HG02870 (cell line): ENCODE measurements at regions not wholly inside any gene's neighbourhood (a gene's known extent, or its start where the extent isn't known, plus 50 kb on each side); places are given as distances from the start of the nearest gene placed in this dataset.

ENCODE experiments used
- ATAC-seq: cut with Tn5 transposase; IDR thresholded peaks from one replicate; pipeline ENCODE4 v1.9.1; 2021; ENCODE audit warnings: mild to moderate bottlenecking, moderate library complexity; ENCODE audit not compliant: unreplicated experiment

DNA sequence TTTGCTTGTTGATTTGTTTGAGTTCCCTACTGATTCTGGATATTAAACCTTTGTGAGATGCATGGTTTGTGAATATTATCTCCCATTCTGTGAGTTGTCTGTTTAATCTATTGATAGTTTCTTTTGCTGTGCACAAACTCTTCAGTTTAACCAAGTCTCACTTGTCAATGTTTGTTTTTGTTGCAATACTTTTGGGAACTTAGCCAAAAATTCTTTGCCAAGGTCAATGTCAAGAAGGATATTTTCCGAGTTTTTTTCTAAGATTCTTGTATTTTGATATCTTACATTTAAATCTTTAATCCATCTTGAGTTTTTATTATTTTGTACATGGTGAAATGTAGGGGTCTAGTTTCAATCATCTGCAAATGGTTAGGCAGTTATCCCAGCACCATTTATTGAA is 1230.7 kb upstream of the NCAM2 start:
- ATAC-seq: no peak

DNA sequence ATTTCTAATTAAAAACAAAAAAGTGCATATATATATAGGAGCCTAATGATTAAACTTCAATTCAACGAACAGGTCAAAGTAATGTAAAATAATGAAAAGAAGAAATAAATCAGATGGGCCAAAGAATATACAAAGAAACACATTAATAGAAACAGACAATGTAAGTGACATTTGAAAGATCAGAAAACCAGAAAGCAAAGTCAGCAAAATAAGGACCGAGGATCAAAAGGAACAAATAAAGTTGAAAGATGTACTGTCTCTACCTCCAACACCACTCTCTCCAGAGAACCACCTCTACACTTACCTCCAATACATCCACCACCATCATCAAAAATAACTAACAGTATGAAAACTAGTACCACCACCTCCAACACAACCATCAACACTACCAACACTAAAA is 1226.3 kb upstream of the NCAM2 start:
- no peak for ATAC-seq

DNA sequence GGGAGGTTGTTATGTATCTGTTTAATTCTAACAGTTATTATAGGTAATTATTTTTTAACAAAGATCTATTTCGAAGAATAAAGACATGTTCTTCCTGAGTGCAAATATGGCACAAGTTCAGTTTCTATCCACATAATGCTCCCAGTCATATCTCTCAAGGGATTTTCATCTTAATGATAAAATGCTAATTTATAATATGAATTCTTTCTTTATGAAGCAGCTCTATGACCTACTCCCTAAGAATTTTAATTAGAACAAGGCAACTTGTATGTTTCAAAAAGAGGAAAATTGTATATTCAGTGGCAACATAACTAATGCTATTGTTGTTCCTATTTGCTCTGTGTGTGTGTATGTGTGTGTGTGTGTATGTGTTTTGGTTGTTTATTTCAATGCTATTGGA is 1222.1 kb upstream of the NCAM2 start:
- ATAC-seq: no peak

DNA sequence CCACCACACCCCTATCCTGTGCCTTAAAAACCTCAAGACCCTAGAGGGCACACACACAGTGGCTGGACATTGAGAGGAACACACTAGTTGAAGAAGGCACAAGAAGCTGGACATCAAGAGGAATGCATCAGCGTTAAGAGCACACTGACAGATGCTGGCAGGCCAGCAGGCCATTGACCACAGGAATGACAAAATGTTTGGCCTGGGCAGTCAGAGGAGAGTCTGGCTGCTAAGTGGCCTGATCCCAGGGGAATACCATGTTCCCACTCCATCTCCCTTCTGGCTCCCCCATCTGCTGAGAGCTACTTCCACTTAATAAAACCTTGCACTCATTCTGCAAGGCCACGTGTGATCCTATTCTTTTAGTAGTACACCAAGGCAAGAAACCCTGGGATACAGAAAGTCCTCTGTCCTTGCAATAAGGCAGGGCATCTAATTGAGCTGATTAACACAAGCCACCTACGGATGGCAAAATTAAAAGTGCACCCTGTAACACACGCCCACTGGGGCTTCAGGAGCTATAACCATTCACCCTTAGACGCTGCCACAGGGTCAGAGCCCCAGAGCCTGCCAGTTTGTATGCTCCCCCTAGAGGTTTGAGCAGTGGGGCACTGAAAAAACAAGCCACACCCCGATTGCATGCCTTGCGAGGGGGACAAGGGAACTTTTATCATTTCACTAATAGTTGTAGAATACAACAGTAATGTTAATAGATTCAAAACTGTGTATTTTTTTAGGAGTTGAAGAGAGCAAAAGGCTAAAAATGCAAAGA is 1216.1 kb upstream of the NCAM2 start:
- ATAC-seq: no peak

DNA sequence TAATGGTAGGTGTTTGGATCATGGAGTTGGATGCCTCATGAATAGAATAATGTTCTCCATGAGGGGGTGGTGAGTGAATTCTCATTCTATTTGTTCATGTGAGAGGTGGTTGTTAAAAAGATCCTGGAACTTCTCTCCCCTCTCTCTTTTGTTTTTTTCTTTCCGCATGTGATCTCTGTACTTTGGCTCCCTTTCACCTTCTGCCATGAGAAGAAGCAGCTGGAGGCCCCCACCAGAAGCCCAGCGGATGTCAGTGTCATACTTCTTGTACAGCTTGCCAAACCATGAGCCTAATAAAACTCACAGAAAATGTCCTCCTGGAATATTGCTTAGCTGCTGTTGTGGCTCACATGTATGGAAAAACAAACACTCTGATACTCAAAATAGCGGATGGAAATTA is 1212.3 kb upstream of the NCAM2 start:
- no peak for ATAC-seq

DNA sequence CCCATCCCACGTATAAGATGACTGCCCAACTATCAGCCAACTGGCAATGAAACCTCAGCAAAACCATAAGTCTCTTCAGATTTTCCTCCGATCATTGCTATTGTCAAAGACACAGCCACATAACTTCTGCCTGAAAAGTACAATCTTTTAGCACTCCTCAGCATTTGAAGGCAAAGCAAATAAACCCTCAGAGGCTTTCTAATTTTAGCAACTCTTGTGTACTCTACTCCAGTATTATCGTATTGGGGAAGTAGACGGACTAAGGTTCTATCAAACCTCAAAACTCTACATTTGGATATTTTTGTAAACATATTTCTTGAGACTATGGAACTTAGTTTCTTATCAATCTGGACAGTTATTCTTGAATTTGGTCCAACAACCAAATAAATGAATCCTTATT is 1206.2 kb upstream of the NCAM2 start:
- ATAC-seq: no peak

DNA sequence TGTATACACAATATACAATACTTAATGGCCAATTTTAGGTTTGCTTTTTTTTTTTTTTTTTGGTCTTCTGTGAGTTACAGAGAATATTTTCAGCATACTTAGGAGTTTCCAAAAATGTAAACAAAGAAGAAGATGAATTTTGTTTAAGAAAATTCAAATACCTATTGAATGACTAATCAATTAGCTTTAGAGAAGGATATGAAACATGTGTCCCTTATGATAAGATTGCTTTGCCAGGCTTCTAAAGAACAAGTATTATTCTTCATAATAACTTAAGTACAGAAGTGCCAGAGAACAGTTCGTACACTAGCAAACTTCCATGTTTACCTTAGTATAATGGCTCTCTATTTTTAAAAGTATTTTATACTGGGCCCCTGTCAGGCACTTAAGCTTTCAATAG is 1191.0 kb upstream of the NCAM2 start:
- ATAC-seq: no peak

DNA sequence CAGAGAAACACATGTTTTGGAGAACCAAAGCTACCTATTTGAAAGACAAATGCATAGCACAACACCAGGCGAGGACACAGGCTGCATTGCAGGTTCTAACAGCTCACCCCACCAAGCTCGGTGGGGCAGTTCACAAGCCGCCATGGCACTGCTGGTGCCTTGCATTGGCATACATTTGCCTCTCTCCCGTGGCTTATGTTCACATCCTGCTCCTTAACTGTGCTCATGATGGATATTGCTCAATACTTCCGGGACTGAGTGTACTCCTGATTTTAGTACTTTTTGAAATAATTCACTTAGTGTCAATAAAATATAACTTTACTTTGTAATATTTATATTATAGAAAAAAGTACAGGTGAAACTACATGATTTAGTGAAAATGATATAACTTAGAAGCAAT is 1187.4 kb upstream of the NCAM2 start:
- no peak for ATAC-seq

DNA sequence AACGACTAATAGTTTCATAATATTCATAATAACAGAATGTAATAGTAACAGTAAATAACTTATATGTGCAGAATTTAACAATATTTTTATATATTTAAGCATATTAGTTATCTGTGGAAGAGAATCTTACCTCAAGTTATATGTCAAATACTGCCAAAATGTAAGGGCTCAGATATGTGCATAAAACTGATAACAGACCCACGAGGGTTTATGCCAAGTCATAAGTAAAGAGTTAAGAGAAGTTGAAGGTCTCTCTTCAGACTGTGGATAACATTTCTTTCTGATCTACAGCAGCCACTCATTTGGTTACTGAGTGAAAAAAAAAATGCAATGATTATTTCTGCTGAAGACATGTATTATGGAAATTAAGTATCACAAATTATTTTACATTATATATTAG is 1167.8 kb upstream of the NCAM2 start:
- ATAC-seq: no peak

DNA sequence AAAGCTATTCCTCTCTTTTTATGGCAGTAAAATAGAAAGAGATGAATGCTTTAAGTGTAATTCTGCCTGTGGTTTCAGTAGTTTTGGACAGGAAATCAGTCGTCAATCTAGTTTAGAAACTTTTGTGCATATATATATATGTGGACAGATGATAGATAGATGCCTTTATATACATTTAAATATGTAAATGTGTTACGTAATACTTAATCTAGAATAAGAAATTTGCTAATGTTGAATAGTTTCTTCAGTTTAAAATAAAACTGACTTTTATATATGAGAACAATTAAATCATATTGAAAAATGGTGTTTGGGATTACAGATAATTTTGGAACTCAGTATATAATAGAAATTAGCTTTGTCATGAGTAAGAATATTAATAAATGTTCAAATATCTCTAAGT is 1165.7 kb upstream of the NCAM2 start:
- no peak for ATAC-seq

DNA sequence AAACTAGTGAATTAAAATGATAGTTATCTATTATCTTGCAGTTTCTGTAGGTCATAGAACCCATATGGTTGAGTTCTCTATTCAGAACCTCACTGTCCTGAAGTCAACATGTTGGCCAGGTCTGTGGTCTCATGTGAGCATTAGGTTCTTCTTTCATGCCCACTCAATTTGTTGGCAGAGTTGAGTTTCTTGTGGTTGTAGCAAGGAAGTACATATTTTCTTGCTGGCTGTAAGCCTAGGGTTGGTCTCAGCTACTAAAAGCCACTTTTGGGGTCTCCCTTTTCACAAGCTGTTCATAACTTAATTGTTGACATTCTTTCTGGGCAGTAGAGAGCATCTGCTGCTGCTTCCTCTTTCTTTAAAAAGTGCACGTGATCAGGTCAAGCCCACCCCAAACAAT is 1165.1 kb upstream of the NCAM2 start:
- no peak for ATAC-seq

DNA sequence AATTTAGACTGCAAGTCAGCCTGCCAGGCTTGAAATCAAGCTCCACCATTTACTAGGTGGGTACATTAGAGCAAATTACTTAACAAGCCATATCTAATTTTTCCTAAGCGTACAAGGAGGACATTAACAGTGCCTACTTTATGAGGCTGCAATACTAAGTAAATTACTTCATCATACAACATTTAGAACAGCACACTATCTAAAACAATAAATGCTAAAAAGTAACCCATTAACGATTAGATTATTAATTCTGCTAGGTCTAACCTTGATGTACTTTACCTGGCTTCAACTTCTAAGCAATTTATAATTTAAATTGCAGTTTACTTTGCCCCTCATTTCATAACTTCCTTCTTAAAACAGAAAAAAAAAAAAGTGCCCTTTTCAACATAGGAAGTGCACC is 1155.6 kb upstream of the NCAM2 start:
- ATAC-seq: no peak

DNA sequence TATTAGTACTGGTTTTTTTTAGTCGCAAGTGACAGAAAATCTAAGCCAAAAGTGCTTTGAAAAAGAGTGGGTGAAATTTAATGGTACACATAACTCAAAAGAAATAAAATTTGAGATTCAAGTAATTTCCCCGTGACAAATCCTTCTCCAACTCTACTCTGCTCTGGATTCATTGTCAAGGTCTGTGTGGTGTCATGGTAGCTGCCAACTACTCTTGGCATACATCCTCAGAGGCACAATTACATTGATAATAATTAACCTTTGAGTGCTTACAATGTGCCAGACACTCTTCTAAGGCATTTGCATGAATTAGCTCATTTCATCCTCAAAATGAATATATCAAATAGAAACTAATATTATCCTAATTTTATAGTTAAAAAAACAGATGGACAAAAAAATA is 1153.9 kb upstream of the NCAM2 start:
- ATAC-seq: no peak

DNA sequence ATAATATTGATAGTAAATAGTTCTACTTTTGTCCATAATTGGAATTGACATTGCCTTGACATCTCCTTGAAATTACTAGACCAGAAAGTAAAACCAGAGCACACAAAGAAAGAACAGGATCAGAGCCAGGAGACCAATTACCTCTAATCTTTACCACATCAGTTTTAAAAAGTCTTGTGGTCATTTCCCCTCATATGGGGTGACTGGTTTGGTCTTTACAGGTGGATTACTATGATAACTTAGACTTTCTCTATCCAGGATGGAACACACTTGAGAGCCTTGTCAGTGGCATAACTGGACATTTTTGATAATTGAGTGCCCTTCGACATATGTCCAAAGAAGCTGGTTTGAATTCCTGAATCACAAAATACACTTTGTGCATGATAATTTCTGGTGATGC is 1148.1 kb upstream of the NCAM2 start:
- no peak for ATAC-seq

DNA sequence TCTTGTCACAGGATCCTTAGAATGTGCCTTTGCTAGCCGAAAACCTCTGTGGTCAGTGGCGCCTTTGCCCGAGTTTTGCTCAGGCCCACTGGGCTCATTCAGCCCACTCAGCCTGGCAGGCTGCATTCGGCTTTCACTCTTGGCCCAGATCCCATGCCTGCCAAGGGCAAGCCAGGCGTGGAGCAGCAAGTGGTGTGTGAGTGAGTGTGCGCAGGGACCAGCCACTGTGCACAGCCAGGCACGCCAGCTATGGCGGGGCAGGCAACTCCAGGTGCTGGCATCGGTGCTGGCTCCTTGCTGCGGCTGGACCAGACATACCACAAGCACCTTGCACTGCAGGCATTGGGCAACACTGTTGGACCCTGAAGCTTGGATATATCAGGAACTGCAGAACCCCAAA is 1145.1 kb upstream of the NCAM2 start:
- ATAC-seq: no peak

DNA sequence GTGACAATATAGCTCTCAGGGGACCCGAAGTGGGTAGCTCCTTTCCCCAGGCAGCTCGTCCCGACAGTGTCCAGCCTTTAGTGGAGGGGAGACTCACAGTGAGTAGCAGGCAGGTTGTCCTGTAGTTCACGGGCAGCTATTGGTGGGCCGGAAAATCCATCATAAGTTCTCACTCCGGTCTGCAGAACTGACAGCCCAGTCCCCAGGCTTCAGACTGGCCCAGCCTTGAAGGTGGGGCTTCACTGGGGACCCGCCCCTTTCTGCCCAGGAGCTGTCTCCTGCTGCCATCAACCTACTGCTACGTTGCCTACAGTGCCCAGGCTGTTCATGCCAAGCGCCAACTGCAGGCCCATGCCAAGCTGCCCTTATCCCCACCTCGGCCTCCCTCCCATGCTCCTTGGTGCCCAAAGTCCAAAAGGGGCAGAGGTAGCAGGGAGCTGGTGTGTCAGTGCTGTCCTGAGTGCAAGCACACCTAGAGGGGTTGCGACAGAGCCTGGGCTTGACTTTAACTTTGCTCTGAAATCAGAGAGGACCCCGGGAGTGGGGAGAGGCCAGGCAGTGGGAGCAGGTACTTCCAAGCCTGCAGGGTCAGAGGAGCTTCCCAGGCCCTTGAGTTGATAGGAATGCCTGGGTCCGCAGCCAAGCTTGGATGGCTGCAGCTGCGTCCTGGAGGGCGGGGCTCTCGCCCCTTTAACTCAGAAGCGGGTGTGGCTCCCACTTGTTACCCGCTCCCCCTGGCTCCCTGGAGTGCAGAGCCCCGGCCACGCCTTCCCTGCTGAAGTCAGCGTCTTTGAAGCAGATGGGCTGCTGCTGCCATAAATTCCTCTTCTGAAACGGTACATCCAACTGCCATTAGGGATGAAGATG is 1144.3 kb upstream of the NCAM2 start:
- ATAC-seq: no peak

DNA sequence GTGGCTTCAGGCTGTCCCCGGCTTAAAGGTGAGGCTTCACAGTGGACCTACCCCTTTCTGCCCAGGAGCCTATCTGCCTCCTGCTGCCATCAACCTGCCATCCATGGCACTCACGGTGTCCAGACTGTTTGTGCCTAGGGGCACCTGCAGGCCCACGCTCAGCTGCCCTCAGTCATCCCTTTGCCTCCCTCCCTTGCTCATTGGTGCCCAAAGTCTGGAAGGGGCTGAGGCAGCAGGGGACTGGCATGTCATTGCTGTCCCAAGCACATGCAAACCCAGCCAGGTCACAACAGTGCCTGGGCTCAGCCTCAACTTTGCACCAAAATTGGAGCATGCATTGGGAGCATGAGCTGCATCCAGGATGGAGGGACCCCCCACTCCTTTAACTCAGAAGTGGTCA is 1142.7 kb upstream of the NCAM2 start:
- no peak for ATAC-seq

DNA sequence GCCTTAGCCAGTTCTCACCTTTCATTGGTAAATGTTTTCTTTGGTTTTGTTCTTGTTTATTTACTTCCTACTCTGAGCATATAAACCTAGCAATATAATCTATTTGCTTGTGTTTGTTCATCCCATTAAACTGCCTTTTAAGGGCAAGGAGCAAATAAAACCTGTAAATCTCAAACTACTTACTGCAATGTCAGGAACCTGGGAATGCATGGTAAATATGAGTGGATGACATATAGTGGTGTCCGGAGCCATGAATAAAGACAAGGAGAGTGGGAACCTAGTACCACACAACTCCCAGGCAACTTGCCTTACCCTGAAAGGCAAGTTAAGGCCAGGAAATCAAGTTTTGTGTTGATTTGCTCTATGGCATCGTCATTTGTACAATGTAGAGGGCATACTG is 1133.7 kb upstream of the NCAM2 start:
- ATAC-seq: no peak

DNA sequence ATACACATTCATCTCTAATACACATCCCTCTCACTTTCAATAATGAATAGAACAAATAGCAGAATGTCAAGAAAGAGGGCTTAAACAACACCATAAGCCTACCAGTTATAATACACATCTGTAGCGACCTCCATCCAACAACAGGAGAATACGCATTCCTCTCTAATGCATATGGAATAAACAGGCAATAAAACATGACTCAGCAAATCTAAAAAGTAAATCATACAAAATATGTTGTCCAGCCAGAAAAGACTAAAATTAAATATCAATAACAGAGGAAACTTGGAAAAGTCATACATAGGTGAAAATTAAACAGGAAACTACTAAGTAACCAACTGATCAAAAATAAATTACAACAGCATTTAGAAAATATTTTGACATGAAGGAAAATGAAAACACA is 1127.5 kb upstream of the NCAM2 start:
- ATAC-seq: no peak

DNA sequence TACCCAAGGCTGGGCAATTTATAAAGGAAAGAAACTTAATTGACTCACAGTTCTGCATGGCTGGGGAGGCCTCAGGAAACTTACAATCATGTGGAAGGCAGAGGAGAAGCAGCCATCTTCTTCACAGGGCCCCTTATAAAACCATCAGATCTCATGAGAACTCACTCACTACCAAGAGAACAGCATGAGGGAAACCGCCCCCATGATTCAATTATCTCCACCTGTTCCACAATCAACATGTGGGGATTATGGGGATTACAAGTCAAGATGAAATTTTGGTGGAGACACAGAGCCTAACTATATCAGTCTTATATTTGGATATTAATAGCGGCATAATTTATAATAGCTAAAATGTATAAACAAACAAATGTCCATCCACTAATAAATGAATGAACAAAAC is 1123.7 kb upstream of the NCAM2 start:
- no peak for ATAC-seq

DNA sequence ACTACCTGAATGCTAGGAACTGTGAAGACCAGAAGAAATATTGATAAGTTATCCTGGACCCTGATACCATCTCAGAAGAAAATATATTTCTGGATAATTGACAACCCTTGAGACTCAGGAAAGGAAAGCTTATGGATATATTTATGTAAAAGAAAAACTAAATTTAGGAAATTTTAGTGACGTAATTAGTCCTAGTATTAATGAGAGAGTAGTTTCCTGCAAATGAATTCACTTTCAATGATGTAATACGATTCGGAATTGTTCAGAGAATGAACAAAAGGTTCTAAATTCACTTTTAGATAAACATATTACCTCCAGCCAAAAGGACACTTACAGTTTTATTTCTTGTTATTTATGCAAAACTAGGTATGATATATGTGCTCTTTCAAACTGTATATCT is 1120.1 kb upstream of the NCAM2 start:
- no peak for ATAC-seq

DNA sequence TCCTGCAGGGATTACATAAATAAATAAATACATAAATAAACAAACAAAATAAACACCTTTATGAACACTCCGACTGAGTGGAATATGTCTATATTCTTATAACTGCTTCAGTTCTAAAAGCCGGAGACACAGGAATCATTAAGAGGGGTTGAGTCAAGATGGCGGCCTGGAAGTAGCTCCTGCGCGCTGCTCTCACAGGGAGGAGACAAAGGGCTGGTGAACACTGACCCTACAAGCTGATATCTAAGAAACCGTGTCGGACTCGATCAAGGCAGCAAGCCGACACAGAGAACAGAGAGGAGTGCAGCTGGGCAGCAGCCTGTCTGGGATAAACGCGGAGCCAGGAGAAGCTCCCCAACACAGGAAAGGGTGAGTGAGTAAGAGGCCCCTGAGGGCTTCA is 1098.6 kb upstream of the NCAM2 start:
- no peak for ATAC-seq
